ENCODE measurements at regions not wholly inside any gene's neighbourhood (a gene's known extent, or its start where the extent isn't known, plus 50 kb on each side); places are given as distances from the start of the nearest gene placed in this dataset.

GRCh38 chr10:94062611-94063010 lies 68.9 kb downstream of the PLCE1 start:
- TF ChIP-seq POLR2AphosphoS5 (IDR thresholded peaks at IDR 0.05; ENCODE audit: low read depth, low read length): no peak
- no peak for TF ChIP-seq TAF1 (IDR thresholded peaks at IDR 0.05; ENCODE audit: low read depth, low read length)
- no peak for TF ChIP-seq POLR2A (IDR thresholded peaks at IDR 0.05; ENCODE audit: low read depth, low read length)
- no peak for TF ChIP-seq POU2F2 (IDR thresholded peaks at IDR 0.05; ENCODE audit: low read depth, low read length)

All from GM12891 (cell line).